T47D (cell line): ENCODE measurements at regions not wholly inside any gene's neighbourhood (a gene's known extent, or its start where the extent isn't known, plus 50 kb on each side); places are given as distances from the start of the nearest gene placed in this dataset.
"Not testable (repeated sequence)": the region's sequence is repeated elsewhere in the genome, so short reads cannot be mapped to it uniquely, and the experiment has no call there.

Experiments
- DNase-seq, 2 experiments: peaks; one replicate each; pipeline versions ENCODE4 v3.0.0 to v3.0.0-alpha.2; 2011 to 2012; ENCODE audit warnings: low read depth in 1 of 2, low spot score in 1 of 2
- JUND ChIP-seq: IDR thresholded peaks from 2 replicates; pipeline ENCODE4 v1.6.1; 2012; ENCODE audit warnings: low read depth
- in situ Hi-C: cut with HindIII; loops from 2 replicates; pipeline ENCODE4 v1.10.0; 2016; ENCODE audit warnings: low sequenced_read_pairs, low pct_unique_long_range_greater_than_20kb

DNA sequence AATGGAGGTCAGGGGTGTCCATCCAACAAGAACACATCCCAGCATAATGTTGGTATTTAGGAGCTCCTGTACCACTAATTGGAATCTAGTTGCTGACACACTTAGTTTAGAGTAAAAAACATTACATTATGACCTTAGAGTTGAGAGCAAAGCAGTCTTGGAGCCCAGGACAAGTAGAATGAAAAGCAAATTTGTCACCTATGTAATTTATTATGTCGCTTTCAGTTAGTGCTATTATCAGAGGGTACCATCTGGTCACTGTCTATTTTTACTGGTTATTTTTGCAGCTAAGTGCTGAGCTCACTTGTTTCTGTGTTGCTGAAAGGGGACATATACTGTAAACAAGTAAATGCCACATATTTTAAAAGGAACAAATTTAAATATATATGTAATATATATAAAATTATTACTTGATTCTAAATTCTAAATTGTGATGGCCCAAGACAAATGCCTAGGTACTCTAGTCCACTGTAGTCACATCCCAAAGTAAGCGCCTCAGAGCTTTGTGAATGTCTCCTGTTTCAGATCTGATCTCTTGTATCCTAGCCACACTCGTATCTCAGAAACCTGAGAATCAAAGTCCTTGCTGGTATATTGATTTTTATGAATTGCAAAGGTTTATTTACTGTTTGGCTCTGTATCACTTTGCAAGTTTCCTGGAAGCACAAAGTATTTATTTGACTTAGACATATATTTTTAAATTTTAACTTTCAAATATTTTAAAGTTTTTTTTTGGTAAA lies 148.6 kb upstream of the MAN1A1 start:
- DNase-seq = no peak
- in situ Hi-C loops = no loop called here
- no peak for TF ChIP-seq JUND

DNA sequence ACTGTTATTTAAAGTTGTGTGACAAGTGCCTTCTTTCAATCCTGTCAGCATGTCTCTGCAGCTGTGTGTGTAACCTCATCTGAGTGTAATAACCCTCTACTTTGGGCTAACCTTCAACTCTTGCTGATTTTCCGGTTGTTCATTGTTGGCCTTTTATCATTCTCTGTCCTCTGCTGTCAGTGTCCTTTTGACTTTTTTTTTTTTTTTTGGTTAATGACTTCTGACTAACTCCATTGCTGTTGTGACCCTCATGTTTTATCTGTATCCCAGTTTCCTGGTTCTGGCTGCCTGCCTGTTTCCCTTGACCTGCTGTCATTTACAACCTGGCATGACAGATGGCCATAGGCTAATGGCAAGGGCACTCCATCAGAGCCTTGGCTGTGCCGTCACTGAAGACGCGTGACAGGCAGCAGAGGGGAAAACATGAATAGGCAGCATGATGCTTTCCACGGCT lies 145.7 kb upstream of the MAN1A1 start:
- in situ Hi-C loops = no loop called here

DNA sequence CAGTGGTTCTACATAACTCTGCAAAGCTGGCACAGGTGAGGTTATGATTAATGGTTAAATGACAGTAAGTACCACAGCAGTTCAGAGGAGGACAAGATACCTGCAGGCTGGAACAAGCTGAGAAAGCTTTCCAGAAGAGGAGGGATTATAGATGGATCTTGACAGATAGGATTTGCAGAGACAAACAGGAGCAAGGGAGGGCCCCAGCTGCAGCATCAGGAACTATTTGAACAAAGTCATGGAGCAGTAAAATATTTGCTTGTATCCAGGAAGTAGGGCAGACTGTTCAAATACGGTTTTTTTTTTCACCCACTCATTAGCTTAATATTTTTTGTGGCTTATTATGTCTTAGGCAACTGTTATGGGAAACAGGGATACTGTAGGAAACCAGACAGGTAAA lies 144.4 kb upstream of the MAN1A1 start:
- DNase-seq = peak in 1 of 2 experiments; percentile 68
- TF ChIP-seq JUND = no peak
- in situ Hi-C loops = no loop called here

More for the DNA sequence above, 145.7 kb upstream of the MAN1A1 start:
- TF ChIP-seq JUND = no peak
- no peak for DNase-seq

DNA sequence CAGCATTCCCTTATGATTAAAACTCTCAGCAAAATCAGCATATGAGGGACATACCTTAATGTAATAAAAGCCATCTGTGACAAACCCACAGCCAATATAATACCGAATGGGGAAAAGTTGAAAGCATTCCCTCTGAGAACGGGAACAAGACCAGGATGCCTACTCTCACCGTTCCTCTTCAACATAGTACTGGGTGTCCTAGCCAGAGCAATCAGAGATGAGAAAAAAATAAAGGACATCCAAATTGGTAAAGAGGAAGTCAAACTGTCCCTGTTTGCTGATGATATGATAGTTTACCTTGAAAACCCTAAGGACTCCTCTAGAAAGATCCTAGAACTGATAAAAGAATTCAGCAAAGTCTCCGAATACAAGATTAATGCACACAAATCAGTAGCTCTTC lies 141.6 kb upstream of the MAN1A1 start:
- in situ Hi-C loops = not testable (repeated sequence)

DNA sequence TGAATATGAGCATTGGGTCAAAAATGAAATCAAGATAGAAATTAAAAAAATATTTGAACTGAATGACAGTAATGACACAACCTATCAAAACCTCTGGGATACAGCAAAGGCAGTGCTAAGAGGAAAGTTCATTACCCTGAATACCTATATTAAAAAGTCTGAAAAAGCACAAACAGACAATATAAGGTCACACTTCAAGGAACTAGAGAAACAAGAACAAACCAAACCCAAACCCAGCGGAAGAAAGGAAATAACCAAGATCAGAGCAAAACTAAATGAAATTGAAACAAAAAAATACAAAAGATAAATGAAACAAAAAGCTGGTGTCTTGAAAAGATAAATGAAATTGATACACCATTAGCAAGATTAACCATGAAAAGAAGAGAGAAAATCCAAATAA lies 140.5 kb upstream of the MAN1A1 start:
- DNase-seq, in situ Hi-C loops: not testable (repeated sequence)

More for the DNA sequence above, 141.6 kb upstream of the MAN1A1 start:
- not testable (repeated sequence) for DNase-seq

DNA sequence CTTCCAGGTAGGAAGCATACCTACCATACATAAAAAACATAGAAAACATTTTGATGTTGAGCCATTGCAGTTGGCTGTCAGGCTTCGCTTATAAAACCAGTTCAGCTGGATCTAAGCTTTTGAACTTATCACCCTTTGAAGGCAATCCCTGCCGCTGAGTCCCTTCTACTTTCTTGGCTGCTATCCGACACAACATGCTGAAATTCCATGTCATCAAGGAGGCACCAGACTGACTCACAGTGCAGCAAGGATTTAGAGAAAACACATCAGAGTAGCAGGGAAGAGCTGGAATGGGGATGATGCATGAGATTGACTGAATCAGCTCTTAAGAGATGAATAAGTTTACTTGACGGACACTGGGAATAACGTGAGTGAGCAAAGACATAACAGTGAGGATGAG lies 135.0 kb upstream of the MAN1A1 start:
- DNase-seq = peak in 1 of 2 experiments; percentile 57
- TF ChIP-seq JUND = no peak
- in situ Hi-C loops = no loop called here

DNA sequence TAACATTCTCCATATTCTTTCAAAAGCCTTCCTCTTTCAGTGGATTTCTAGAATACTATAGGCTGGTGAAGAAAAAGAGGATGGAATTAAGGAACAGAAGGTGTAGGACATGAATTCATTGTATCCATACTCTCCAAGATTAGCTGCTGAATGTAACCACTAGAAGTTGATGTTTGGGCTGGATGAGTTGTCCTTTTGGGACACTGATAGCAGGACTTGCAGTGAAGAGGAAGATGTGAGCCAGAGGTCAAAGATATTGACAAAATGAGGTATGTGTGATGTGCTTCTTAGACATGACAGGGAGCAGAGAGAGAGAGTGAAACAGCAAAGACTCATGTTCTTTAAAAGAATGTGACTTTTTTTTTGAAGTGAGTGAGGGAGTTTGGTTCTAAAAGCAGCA lies 134.3 kb upstream of the MAN1A1 start:
- TF ChIP-seq JUND = no peak
- in situ Hi-C loops = no loop called here
- no peak for DNase-seq

DNA sequence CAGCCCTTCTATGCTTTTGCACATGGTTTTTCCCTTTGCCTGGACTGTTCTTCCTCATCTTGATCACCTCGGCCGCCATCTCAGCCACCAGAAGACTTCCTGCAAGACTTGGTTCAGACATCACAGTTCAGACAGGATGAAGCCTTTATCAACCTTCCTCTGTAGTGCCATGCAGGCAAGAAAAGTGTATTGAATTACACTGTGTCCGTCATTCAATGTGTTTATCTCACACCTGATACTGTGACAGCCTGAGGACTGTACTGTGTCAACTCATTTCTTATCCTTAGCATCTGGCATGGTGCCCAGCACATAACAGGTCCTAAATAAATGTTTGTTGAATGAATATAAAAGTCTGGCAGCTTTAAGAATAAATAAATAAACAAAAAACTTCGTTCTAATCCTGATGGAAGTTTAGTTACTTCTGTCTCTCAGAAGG lies 133.3 kb upstream of the MAN1A1 start:
- TF ChIP-seq JUND = no peak
- in situ Hi-C loops = no loop called here
- peak in 1 of 2 experiments; percentile 39 for DNase-seq

DNA sequence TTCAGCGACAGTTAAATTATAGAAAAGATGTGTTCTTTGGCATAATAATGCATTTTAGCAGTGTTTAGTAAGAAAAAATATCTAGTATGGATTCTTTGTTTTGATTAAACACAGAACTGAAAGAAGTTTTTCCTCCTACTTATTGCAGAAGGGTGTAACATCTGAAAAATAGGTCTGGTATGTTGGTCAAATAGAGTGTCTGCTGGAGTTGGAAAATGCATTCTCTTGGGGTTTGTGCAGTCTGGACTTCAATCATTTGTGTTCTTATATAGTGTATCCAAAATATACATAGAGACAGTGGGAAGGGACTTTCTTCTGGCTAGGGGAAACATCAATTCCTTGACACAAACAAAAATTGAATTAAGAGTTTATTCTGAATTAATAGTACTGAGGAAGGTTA lies 132.4 kb upstream of the MAN1A1 start:
- TF ChIP-seq JUND = no peak
- in situ Hi-C loops = no loop called here
- no peak for DNase-seq

DNA sequence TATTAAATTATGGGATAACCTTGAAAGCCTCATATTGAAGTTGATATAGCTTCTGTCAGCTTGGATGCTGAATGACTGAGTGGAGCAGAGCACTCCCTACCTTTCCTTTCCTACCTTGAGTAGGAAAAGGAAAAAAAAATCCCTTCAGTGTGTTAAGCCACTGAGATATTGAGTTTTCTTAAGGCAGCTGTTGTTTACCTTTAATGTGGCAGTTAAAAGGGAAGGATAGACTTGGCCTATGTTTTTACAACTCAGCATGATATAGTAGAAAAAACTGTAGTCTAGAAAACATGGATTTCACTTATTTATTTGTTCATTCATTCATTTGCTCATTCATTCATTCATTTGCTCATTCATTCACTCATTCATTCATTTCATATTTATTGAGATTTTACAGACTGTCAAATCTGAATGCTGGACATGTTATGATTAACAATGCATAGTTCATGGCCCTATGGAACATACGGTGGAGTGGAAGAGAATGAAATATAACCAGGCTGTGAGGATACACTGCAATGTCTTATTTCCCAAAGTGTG lies 131.5 kb upstream of the MAN1A1 start:
- no peak for DNase-seq
- no peak for TF ChIP-seq JUND
- in situ Hi-C loops = no loop called here

DNA sequence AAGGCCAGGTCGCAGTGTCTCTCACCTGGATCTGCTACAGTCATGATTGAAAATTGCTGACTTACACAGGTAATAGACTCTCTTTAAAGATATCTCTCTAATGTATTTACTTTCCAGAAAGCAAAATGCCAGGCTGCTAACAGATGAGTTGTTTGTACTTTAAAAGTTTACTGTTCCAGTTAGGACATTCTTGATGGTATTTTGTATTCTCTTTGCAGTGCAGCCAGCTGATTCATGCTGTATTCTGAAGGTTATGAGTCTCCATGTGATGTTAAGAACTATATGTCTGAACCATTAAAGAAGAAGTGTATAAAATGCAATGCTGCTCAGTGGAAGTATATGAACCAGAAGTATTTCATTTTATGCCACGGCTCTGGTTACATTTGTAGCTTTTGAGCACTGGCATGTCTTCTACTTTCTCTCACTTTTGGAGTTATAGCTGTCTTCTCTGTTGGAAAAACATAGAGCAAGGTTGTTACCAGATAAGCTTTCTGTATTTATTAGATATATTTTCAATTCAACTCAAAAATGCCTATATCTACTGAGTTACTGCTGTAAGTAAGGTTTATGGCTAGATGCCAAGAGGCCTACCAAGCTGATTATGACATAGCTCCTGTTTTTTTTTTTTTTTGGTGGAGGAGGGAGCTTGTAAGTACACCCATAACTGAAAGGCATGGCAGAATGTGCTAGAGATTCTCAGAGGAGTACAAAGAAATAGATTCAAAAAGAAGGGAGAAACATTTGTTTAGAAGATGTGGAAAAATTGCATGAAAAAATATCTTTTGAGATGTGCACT lies 130.5 kb upstream of the MAN1A1 start:
- TF ChIP-seq JUND = no peak
- in situ Hi-C loops = no loop called here
- no peak for DNase-seq

DNA sequence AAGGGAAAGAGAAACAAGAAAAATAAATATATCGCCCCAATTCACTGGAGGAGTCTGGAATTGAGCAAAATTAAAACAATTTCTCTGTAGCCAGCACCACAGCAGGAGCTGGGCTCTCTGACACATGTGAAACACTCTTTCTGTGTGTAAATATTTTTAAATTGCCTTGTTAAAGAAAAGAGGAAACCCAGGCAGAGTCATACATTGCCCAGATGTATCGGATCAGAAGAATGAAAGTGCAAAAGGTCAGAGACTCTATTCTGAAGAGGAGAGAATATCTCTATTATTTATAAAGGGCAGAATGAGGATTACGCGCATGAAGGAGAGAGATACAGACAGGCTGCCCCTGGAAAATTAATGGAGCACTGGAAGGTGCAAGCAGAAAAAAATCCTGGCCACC lies 127.0 kb upstream of the MAN1A1 start:
- no peak for TF ChIP-seq JUND
- no peak for DNase-seq
- in situ Hi-C loops = no loop called here

DNA sequence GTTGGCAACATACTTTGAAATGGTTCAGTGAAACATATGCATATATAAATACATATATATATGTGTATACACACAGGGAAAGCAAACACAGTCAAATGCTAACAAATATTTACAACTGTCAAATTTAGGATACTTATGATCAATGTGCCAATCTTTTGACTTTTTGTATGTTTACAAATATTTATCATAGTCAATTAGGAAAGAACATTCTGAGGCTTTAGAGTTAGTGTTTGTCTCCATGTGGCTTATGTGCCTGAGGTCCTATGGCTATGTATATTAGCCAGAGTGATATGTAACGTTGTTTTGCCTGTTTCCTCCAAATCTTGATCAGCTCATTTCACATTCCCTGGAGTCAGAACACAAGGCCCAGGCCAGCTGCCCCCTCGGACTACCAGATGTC lies 126.5 kb upstream of the MAN1A1 start:
- in situ Hi-C loops = no loop called here
- peak in 1 of 2 experiments; percentile 59 for DNase-seq
- TF ChIP-seq JUND = no peak
